ENCODE measurements at regions not wholly inside any gene's neighbourhood (a gene's known extent, or its start where the extent isn't known, plus 50 kb on each side); places are given as distances from the start of the nearest gene placed in this dataset.

- H3K27me3 ChIP-seq (ENCODE audit: control insufficient read depth in 1 of 2, insufficient read depth in 2 of 2, low read length in 1 of 2): no peaks in the 10 kb centered on the region
- WGBS, 2 donors: 42 to 56% methylated on average over 7 of the region's 7 CpGs
- no peak overlapping the region for H3K4me3 ChIP-seq (ENCODE audit: low read length in 2 of 2)
- no peak overlapping the region for H3K27ac ChIP-seq (ENCODE audit: low read depth in 1 of 2, low read length in 2 of 2)
- ATAC-seq (ENCODE audit: low FRiP score): no peak
- H3K9me3 ChIP-seq (ENCODE audit: control insufficient read depth, low read length): no peaks in the 10 kb centered on the region
- DNase-seq: no peak
- intact Hi-C loops (cut with DNase I): no loop called here
- no peaks in the 10 kb centered on the region for H3K4me1 ChIP-seq (ENCODE audit: control insufficient read depth in 1 of 2, insufficient read depth in 2 of 2, low read length in 2 of 2)
- no peaks in the 10 kb centered on the region for H3K36me3 ChIP-seq (ENCODE audit: control insufficient read depth in 1 of 2, insufficient read depth in 2 of 2, low read length in 1 of 2)
These were observed 124.8 kb upstream of the TMEM72 start for GRCh38 chr10:44786286-44786850.

- Histone ChIP-seq H3K4me3 (ENCODE audit: low read length in 2 of 2) (no peak overlapping the region), H3K27ac (ENCODE audit: low read depth in 1 of 2, low read length in 2 of 2) (no peak overlapping the region), H3K4me1 (ENCODE audit: control insufficient read depth in 1 of 2, insufficient read depth in 2 of 2, low read length in 2 of 2) (no peaks in the 10 kb centered on the region), H3K9me3 (ENCODE audit: control insufficient read depth, low read length) (no peaks in the 10 kb centered on the region), H3K36me3 (ENCODE audit: control insufficient read depth in 1 of 2, insufficient read depth in 2 of 2, low read length in 1 of 2) (no peaks in the 10 kb centered on the region), H3K27me3 (ENCODE audit: control insufficient read depth in 1 of 2, insufficient read depth in 2 of 2, low read length in 1 of 2) (no peaks in the 10 kb centered on the region)
- ATAC-seq (ENCODE audit: low FRiP score) (no peak), DNase-seq (no peak)
- intact Hi-C loops (cut with DNase I): no loop called here
- WGBS, 2 donors: 89 to 92% methylated on average over 7 of the region's 7 CpGs
These were observed 123.6 kb upstream of the TMEM72 start for GRCh38 chr10:44787480-44788075.

- H3K9me3 ChIP-seq (ENCODE audit: control insufficient read depth, low read length): no peaks in the 10 kb centered on the region
- no peaks in the 10 kb centered on the region for H3K4me1 ChIP-seq (ENCODE audit: control insufficient read depth in 1 of 2, insufficient read depth in 2 of 2, low read length in 2 of 2)
- H3K27ac ChIP-seq (ENCODE audit: low read depth in 1 of 2, low read length in 2 of 2): no peak overlapping the region
- 90 to 93% methylated on average over 12 of the region's 12 CpGs for WGBS, 2 donors
- DNase-seq (no peak), ATAC-seq (ENCODE audit: low FRiP score) (no peak)
- no peaks in the 10 kb centered on the region for H3K36me3 ChIP-seq (ENCODE audit: control insufficient read depth in 1 of 2, insufficient read depth in 2 of 2, low read length in 1 of 2)
- H3K4me3 ChIP-seq (ENCODE audit: low read length in 2 of 2): no peak overlapping the region
- no peaks in the 10 kb centered on the region for H3K27me3 ChIP-seq (ENCODE audit: control insufficient read depth in 1 of 2, insufficient read depth in 2 of 2, low read length in 1 of 2)
- intact Hi-C loops (cut with DNase I): no loop called here
These were observed 122.7 kb upstream of the TMEM72 start for GRCh38 chr10:44788147-44789129.

- 41 to 43% methylated on average over 5 of the region's 5 CpGs for WGBS, 2 donors
- intact Hi-C loops (cut with DNase I): no loop called here
These were observed 118.9 kb upstream of the TMEM72 start for GRCh38 chr10:44792119-44792775.

DNA sequence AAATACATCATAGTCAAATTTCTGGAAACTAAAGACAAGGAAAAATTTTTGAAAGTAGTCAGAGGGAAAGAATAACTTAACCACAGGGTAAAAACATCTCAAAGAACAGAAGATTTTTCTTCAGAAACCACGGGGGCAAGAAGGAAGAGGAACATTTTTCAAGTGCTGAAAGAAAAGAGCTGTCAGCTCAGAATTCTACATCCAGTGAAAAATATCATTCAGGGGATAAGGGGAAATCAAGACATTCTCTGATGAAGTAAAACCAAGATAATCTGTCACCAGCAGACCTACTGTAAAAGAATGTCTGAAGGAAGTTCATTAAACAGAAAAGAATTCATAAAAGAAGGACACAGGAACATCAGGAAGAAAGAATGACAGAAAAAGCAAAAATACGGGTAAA lies 111.2 kb upstream of the TMEM72 start:
- WGBS, 2 donors: 33 to 39% methylated on average over 2 of the region's 2 CpGs
- intact Hi-C loops (cut with DNase I): no loop called here

More at GRCh38 chr10:44792119-44792775, 118.9 kb upstream of the TMEM72 start:
- Histone ChIP-seq H3K27me3 (ENCODE audit: control insufficient read depth in 1 of 2, insufficient read depth in 2 of 2, low read length in 1 of 2) (no peaks in the 10 kb centered on the region), H3K4me3 (ENCODE audit: low read length in 2 of 2) (no peak overlapping the region), H3K27ac (ENCODE audit: low read depth in 1 of 2, low read length in 2 of 2) (no peak overlapping the region), H3K9me3 (ENCODE audit: control insufficient read depth, low read length) (no peaks in the 10 kb centered on the region), H3K4me1 (ENCODE audit: control insufficient read depth in 1 of 2, insufficient read depth in 2 of 2, low read length in 2 of 2) (no peaks in the 10 kb centered on the region), H3K36me3 (ENCODE audit: control insufficient read depth in 1 of 2, insufficient read depth in 2 of 2, low read length in 1 of 2) (no peaks in the 10 kb centered on the region)
- DNase-seq (no peak), ATAC-seq (ENCODE audit: low FRiP score) (no peak)

GRCh38 chr10:44801383-44802327 lies 109.5 kb upstream of the TMEM72 start:
- 46 to 47% methylated on average over 6 of the region's 6 CpGs for WGBS, 2 donors
- no peak overlapping the region for H3K4me3 ChIP-seq (ENCODE audit: low read length in 2 of 2)
- no peaks in the 10 kb centered on the region for H3K4me1 ChIP-seq (ENCODE audit: control insufficient read depth in 1 of 2, insufficient read depth in 2 of 2, low read length in 2 of 2)
- intact Hi-C loops (cut with DNase I): no loop called here
- H3K27me3 ChIP-seq (ENCODE audit: control insufficient read depth in 1 of 2, insufficient read depth in 2 of 2, low read length in 1 of 2): no peaks in the 10 kb centered on the region
- DNase-seq: peak; percentile 90 to 91
- H3K9me3 ChIP-seq (ENCODE audit: control insufficient read depth, low read length): no peaks in the 10 kb centered on the region
- no peaks in the 10 kb centered on the region for H3K36me3 ChIP-seq (ENCODE audit: control insufficient read depth in 1 of 2, insufficient read depth in 2 of 2, low read length in 1 of 2)
- no peak overlapping the region for H3K27ac ChIP-seq (ENCODE audit: low read depth in 1 of 2, low read length in 2 of 2)
- peak; percentile 44 for ATAC-seq (ENCODE audit: low FRiP score)

More for the DNA sequence above, 111.2 kb upstream of the TMEM72 start:
- no peaks in the 10 kb centered on the region for H3K9me3 ChIP-seq (ENCODE audit: control insufficient read depth, low read length)
- DNase-seq (no peak), ATAC-seq (ENCODE audit: low FRiP score) (no peak)
- H3K27me3 ChIP-seq (ENCODE audit: control insufficient read depth in 1 of 2, insufficient read depth in 2 of 2, low read length in 1 of 2): no peaks in the 10 kb centered on the region
- no peaks in the 10 kb centered on the region for H3K4me1 ChIP-seq (ENCODE audit: control insufficient read depth in 1 of 2, insufficient read depth in 2 of 2, low read length in 2 of 2)
- H3K27ac ChIP-seq (ENCODE audit: low read depth in 1 of 2, low read length in 2 of 2): no peak overlapping the region
- H3K36me3 ChIP-seq (ENCODE audit: control insufficient read depth in 1 of 2, insufficient read depth in 2 of 2, low read length in 1 of 2): no peaks in the 10 kb centered on the region
- H3K4me3 ChIP-seq (ENCODE audit: low read length in 2 of 2): no peak overlapping the region

GRCh38 chr10:44803862-44804261 lies 107.3 kb upstream of the TMEM72 start:
- Histone ChIP-seq H3K9me3 (ENCODE audit: control insufficient read depth, low read length) (no peaks in the 10 kb centered on the region), H3K27ac (ENCODE audit: low read depth in 1 of 2, low read length in 2 of 2) (no peak overlapping the region), H3K27me3 (ENCODE audit: control insufficient read depth in 1 of 2, insufficient read depth in 2 of 2, low read length in 1 of 2) (no peaks in the 10 kb centered on the region), H3K4me1 (ENCODE audit: control insufficient read depth in 1 of 2, insufficient read depth in 2 of 2, low read length in 2 of 2) (no peaks in the 10 kb centered on the region), H3K36me3 (ENCODE audit: control insufficient read depth in 1 of 2, insufficient read depth in 2 of 2, low read length in 1 of 2) (no peaks in the 10 kb centered on the region), H3K4me3 (ENCODE audit: low read length in 2 of 2) (no peak overlapping the region)
- DNase-seq (no peak), ATAC-seq (ENCODE audit: low FRiP score) (no peak)
- intact Hi-C loops (cut with DNase I): no loop called here
- WGBS, 2 donors: 31 to 45% methylated on average over 2 of the region's 2 CpGs

- H3K4me3 ChIP-seq (ENCODE audit: low read length in 2 of 2): no peak overlapping the region
- no peak overlapping the region for H3K27ac ChIP-seq (ENCODE audit: low read depth in 1 of 2, low read length in 2 of 2)
- DNase-seq: no peak
- H3K27me3 ChIP-seq (ENCODE audit: control insufficient read depth in 1 of 2, insufficient read depth in 2 of 2, low read length in 1 of 2): no peaks in the 10 kb centered on the region
- WGBS, 2 donors: 97 to 100% methylated on average over 1 of the region's 1 CpG
- no peaks in the 10 kb centered on the region for H3K4me1 ChIP-seq (ENCODE audit: control insufficient read depth in 1 of 2, insufficient read depth in 2 of 2, low read length in 2 of 2)
- intact Hi-C loops (cut with DNase I): loop anchor here in 1 of 2 donors (5.0 kb wide), 1 partner anchor 53 kb away; no protein-coding TSS in a partner anchor
- H3K9me3 ChIP-seq (ENCODE audit: control insufficient read depth, low read length): no peaks in the 10 kb centered on the region
- ATAC-seq (ENCODE audit: low FRiP score): no peak
- no peaks in the 10 kb centered on the region for H3K36me3 ChIP-seq (ENCODE audit: control insufficient read depth in 1 of 2, insufficient read depth in 2 of 2, low read length in 1 of 2)
These were observed 106.5 kb upstream of the TMEM72 start for GRCh38 chr10:44804661-44805060.
